ENCODE measurements at regions not wholly inside any gene's neighbourhood (a gene's known extent, or its start where the extent isn't known, plus 50 kb on each side); places are given as distances from the start of the nearest gene placed in this dataset.

- no peak overlapping the region for H3K27ac ChIP-seq (ENCODE audit: insufficient read depth, low read length)
- H4K20me1 ChIP-seq (ENCODE audit: insufficient read depth, low read length): no peaks in the 10 kb centered on the region
- H2AK9ac ChIP-seq (replicated peaks; ENCODE audit: low read depth, low read length, poor library complexity): no peak overlapping the region
- no peaks in the 10 kb centered on the region for H3K79me1 ChIP-seq (ENCODE audit: low read depth in 1 of 2, low read length in 2 of 2)
- H2BK5ac ChIP-seq (ENCODE audit: low read depth, low read length, poor library complexity, severe bottlenecking): no peak overlapping the region
- ChIA-PET POLR2A (ENCODE audit: unreplicated experiment) (no interaction called here), CTCF (no interaction called here)
- ATAC-seq (ENCODE audit: low read depth): no peak
- no peak overlapping the region for H3K4me2 ChIP-seq (ENCODE audit: low read depth, low read length)
- no peak overlapping the region for H3K14ac ChIP-seq (replicated peaks; ENCODE audit: low read depth, low read length)
- in situ Hi-C loops (cut with MboI; ENCODE audit: low sequenced_read_pairs): no loop called here
- no peak overlapping the region for H4K91ac ChIP-seq (ENCODE audit: insufficient read depth, low read depth, low read length)
- peaks cover 41% of the 10 kb centered on the region for H3K9me3 ChIP-seq (ENCODE audit: control insufficient read depth, insufficient read depth, low read length)
- H2BK20ac ChIP-seq (ENCODE audit: low read depth, low read length): no peak overlapping the region
- no peak overlapping the region for H4K5ac ChIP-seq (ENCODE audit: low read depth, low read length)
- H3K27me3 ChIP-seq (ENCODE audit: control insufficient read depth, insufficient read depth, low read length): no peaks in the 10 kb centered on the region
- H2AK5ac ChIP-seq (ENCODE audit: low read depth, low read length): no peak overlapping the region
- DNase-seq: no peak
- no peak overlapping the region for H3K18ac ChIP-seq (ENCODE audit: low read depth, low read length)
- H4K8ac ChIP-seq (ENCODE audit: low read depth in 2 of 2, low read length in 2 of 2): no peak overlapping the region
- dilution Hi-C loops (cut with HindIII; ENCODE audit: low sequenced_read_pairs, unreplicated experiment): no loop called here
- no peak for TF ChIP-seq POLR2A (IDR thresholded peaks at IDR 0.05; ENCODE audit: low read depth, low read length)
- no peak for TF ChIP-seq ELK1 (IDR thresholded peaks at IDR 0.05; ENCODE audit: borderline replicate concordance, low read depth, low read length)
- no peak for TF ChIP-seq BHLHE40 (IDR thresholded peaks at IDR 0.05; ENCODE audit: low read depth, low read length)
- TF ChIP-seq NFE2L2 (IDR thresholded peaks at IDR 0.05; ENCODE audit: low read depth, low read length): no peak
- TF ChIP-seq MAFK (IDR thresholded peaks at IDR 0.05; ENCODE audit: low read depth, low read length): no peak
- no peak for TF ChIP-seq RAD21 (IDR thresholded peaks at IDR 0.05; ENCODE audit: low read length)
- no peak for TF ChIP-seq RFX5 (IDR thresholded peaks at IDR 0.05; ENCODE audit: low read depth, low read length)
- TF ChIP-seq FOS (IDR thresholded peaks at IDR 0.05; ENCODE audit: low read depth, low read length): no peak
- TF ChIP-seq, protein P1, sequence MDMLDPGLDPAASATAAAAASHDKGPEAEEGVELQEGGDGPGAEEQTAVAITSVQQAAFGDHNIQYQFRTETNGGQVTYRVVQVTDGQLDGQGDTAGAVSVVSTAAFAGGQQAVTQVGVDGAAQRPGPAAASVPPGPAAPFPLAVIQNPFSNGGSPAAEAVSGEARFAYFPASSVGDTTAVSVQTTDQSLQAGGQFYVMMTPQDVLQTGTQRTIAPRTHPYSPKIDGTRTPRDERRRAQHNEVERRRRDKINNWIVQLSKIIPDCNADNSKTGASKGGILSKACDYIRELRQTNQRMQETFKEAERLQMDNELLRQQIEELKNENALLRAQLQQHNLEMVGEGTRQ (IDR thresholded peaks at IDR 0.05; ENCODE audit: low read depth, low read length): no peak
- no peak for TF ChIP-seq SMC3 (IDR thresholded peaks at IDR 0.05; ENCODE audit: low read depth, low read length)
- TF ChIP-seq MAZ (IDR thresholded peaks at IDR 0.05; ENCODE audit: borderline replicate concordance, low read depth, low read length): no peak
- TF ChIP-seq RCOR1 (IDR thresholded peaks at IDR 0.05; ENCODE audit: insufficient replicate concordance, low read length): no peak
- TF ChIP-seq MXI1 (IDR thresholded peaks at IDR 0.05; ENCODE audit: borderline replicate concordance, low read depth, low read length): no peak
- no peak for TF ChIP-seq CEBPB (IDR thresholded peaks at IDR 0.05; ENCODE audit: low read depth, low read length)
- no peak for TF ChIP-seq CTCF (conservative IDR thresholded peaks at IDR 0.05; ENCODE audit: low read depth, low read length)
- no peak for TF ChIP-seq CHD1 (IDR thresholded peaks at IDR 0.05; ENCODE audit: low read depth, low read length)
- no peak overlapping the region for H2BK120ac ChIP-seq (ENCODE audit: low read depth, low read length)
- no peak overlapping the region for H2BK15ac ChIP-seq (ENCODE audit: low read depth, low read length)
- no peaks in the 10 kb centered on the region for H3K36me3 ChIP-seq (ENCODE audit: control insufficient read depth, insufficient read depth, low read length)
- intact Hi-C loops (cut with micrococcal nuclease): no loop called here
- no peak overlapping the region for H2AFZ ChIP-seq (replicated peaks; ENCODE audit: low read length, poor library complexity)
- H3K23ac ChIP-seq (ENCODE audit: low read depth, low read length): no peak overlapping the region
- H3K9ac ChIP-seq (ENCODE audit: low read depth, low read length): no peak overlapping the region
- H3K4ac ChIP-seq (ENCODE audit: low read depth, low read length): no peak overlapping the region
- no TSS peak for BruUV-seq (replicated peaks)
- WGBS, 2 experiments (ENCODE audit: extremely low coverage in 2 of 2, insufficient read length in 1 of 2): 100% methylated on average over 1 of the region's 3 CpGs; no CpG with 5 or more reads in 1 of the 2 experiments
- H3K4me1 ChIP-seq (ENCODE audit: control insufficient read depth, insufficient read depth, low read length): no peaks in the 10 kb centered on the region
- no peak overlapping the region for H3K56ac ChIP-seq (ENCODE audit: extremely low read depth, insufficient read depth, low read length)
- no peak overlapping the region for H3K4me3 ChIP-seq (ENCODE audit: insufficient read depth, low read depth, low read length)
- no peaks in the 10 kb centered on the region for H3K9me1 ChIP-seq (ENCODE audit: insufficient read depth, low read length)
Measured at GRCh38 chr15:97870771-97871170, 89.7 kb upstream of the ARRDC4 start.

Data from IMR-90 (cell line).